ENCODE measurements at regions not wholly inside any gene's neighbourhood (a gene's known extent, or its start where the extent isn't known, plus 50 kb on each side); places are given as distances from the start of the nearest gene placed in this dataset.

DNA sequence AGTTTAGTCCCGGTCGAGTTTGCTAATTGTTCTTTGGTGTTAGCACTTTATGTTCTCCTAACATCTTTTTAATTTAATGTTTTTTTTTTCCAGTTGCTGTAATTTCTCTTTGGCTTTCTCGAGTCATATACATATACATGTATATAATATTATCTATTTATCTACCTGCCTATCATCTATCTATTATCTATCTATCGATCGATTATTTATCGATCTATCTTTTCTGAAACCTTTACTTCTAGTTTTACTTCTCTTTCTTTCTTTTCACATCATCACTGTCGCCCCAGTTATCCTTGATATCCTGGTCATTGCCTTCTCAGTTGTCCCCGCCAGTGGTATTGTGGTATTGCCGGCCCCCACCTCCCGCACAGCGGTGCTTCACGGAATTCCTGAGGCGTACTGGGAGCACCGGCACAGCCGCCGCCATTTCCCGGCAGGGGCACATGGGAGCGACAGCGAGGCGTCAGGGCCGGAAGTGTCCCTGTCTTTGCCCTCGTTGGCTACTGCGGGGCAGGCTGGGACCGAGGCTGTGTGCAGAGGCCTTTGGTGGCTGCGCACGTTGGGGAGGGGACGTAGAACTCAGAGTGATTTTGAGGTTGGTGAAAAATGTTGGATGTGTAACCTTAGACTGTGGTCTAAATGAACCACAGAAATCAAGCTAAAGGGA lies 101.1 kb downstream of the NUF2 start:
- Histone ChIP-seq H3K4me3 (replicated peaks; ENCODE audit: insufficient read depth, low read length) (no peak overlapping the region), H3K27ac (replicated peaks) (no peak overlapping the region), H3K27me3 (ENCODE audit: insufficient read depth, poor library complexity, severe bottlenecking) (peaks cover 2% of the 10 kb centered on the region)
- TF ChIP-seq, protein P1, sequence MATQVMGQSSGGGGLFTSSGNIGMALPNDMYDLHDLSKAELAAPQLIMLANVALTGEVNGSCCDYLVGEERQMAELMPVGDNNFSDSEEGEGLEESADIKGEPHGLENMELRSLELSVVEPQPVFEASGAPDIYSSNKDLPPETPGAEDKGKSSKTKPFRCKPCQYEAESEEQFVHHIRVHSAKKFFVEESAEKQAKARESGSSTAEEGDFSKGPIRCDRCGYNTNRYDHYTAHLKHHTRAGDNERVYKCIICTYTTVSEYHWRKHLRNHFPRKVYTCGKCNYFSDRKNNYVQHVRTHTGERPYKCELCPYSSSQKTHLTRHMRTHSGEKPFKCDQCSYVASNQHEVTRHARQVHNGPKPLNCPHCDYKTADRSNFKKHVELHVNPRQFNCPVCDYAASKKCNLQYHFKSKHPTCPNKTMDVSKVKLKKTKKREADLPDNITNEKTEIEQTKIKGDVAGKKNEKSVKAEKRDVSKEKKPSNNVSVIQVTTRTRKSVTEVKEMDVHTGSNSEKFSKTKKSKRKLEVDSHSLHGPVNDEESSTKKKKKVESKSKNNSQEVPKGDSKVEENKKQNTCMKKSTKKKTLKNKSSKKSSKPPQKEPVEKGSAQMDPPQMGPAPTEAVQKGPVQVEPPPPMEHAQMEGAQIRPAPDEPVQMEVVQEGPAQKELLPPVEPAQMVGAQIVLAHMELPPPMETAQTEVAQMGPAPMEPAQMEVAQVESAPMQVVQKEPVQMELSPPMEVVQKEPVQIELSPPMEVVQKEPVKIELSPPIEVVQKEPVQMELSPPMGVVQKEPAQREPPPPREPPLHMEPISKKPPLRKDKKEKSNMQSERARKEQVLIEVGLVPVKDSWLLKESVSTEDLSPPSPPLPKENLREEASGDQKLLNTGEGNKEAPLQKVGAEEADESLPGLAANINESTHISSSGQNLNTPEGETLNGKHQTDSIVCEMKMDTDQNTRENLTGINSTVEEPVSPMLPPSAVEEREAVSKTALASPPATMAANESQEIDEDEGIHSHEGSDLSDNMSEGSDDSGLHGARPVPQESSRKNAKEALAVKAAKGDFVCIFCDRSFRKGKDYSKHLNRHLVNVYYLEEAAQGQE (IDR thresholded peaks at IDR 0.05; ENCODE audit: insufficient replicate concordance, low read depth): no peak
- TF ChIP-seq POLR2AphosphoS5 (IDR thresholded peaks at IDR 0.05; ENCODE audit: low read depth) (no peak), SPI1 (IDR thresholded peaks at IDR 0.05; ENCODE audit: borderline replicate concordance, low read depth) (no peak), GABPA (IDR thresholded peaks at IDR 0.05; ENCODE audit: low read depth) (no peak)
- TF ChIP-seq, protein P2, sequence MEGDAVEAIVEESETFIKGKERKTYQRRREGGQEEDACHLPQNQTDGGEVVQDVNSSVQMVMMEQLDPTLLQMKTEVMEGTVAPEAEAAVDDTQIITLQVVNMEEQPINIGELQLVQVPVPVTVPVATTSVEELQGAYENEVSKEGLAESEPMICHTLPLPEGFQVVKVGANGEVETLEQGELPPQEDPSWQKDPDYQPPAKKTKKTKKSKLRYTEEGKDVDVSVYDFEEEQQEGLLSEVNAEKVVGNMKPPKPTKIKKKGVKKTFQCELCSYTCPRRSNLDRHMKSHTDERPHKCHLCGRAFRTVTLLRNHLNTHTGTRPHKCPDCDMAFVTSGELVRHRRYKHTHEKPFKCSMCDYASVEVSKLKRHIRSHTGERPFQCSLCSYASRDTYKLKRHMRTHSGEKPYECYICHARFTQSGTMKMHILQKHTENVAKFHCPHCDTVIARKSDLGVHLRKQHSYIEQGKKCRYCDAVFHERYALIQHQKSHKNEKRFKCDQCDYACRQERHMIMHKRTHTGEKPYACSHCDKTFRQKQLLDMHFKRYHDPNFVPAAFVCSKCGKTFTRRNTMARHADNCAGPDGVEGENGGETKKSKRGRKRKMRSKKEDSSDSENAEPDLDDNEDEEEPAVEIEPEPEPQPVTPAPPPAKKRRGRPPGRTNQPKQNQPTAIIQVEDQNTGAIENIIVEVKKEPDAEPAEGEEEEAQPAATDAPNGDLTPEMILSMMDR (IDR thresholded peaks at IDR 0.05; ENCODE audit: insufficient read depth, low read length): no peak
- no peak for DNase-seq (ENCODE audit: low read depth in 1 of 2, low spot score in 1 of 2)

DNA sequence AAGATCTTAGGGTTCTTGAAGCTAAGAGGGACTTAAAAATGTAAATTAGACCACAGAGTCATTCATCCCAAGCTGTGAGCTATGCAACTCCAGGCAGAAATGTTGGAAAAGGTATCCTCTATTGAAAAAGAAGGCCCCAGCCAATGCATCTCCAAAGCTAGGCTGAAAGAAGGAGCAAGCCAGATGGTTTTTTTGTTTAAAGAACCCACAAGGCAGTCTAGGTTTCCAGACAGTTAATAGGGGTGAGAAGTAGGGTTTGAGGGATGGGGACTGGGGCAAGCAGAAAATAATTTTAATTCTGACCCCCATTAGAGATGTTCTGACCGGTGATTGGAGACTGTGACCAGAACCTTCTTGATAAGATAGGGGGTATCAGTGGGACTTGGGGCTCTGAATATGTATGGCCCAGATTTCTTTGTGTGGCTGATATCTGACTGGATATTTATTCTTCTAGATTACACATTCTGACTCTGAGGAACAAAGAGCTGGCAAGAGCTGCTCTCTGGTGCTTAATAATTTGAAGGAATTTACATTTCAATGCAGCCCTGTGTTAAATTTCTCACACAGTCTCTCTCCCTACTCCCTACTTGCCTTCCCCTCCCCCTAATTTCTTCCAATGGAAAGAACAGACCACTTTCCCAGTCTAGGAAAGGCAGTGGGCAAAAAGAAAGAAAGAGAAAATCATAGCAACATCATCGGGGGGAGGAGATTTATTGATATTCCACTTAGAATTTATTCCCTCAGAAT lies 104.9 kb downstream of the NUF2 start:
- DNase-seq (ENCODE audit: low read depth in 1 of 2, low spot score in 1 of 2): no peak
- H3K27ac ChIP-seq (replicated peaks): no peak overlapping the region
- no peak for TF ChIP-seq SPI1 (IDR thresholded peaks at IDR 0.05; ENCODE audit: borderline replicate concordance, low read depth)
- TF ChIP-seq, protein P2 (IDR thresholded peaks at IDR 0.05; ENCODE audit: insufficient read depth, low read length): no peak
- TF ChIP-seq, protein P1 (IDR thresholded peaks at IDR 0.05; ENCODE audit: insufficient replicate concordance, low read depth): no peak
- H3K4me3 ChIP-seq (replicated peaks; ENCODE audit: insufficient read depth, low read length): no peak overlapping the region
- H3K27me3 ChIP-seq (ENCODE audit: insufficient read depth, poor library complexity, severe bottlenecking): peaks cover 2% of the 10 kb centered on the region

DNA sequence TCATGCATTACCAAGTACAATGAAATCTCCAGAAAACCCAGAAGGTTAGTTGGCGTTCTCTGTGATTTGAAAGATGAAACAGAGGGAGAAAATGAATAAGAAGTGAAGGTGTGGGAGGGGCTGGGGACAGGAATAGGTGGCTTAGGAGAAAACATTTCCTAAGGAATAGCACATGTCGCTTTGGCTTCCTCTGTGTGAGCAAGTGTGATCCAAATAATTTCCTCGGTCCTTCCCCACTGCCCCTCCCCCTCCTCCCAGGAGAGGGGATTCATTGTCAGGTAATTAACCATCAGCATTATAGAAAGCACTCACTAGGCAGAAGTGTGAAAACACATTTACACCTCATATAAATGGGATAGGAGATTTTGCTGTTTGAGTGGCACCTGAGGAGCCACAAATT lies 105.5 kb downstream of the NUF2 start:
- Histone ChIP-seq H3K27me3 (ENCODE audit: insufficient read depth, poor library complexity, severe bottlenecking) (peaks cover 2% of the 10 kb centered on the region), H3K27ac (replicated peaks) (no peak overlapping the region), H3K4me3 (replicated peaks; ENCODE audit: insufficient read depth, low read length) (no peak overlapping the region)
- no peak for DNase-seq (ENCODE audit: low read depth in 1 of 2, low spot score in 1 of 2)
- TF ChIP-seq, protein P2 (IDR thresholded peaks at IDR 0.05; ENCODE audit: insufficient read depth, low read length): no peak
- TF ChIP-seq GABPA (IDR thresholded peaks at IDR 0.05; ENCODE audit: low read depth) (no peak), SPI1 (IDR thresholded peaks at IDR 0.05; ENCODE audit: borderline replicate concordance, low read depth) (no peak), POLR2AphosphoS5 (IDR thresholded peaks at IDR 0.05; ENCODE audit: low read depth) (no peak)
- TF ChIP-seq, protein P1 (IDR thresholded peaks at IDR 0.05; ENCODE audit: insufficient replicate concordance, low read depth): no peak

Measured in HL-60 (cell line).